H1 (cell line): ENCODE measurements at regions not wholly inside any gene's neighbourhood (a gene's known extent, or its start where the extent isn't known, plus 50 kb on each side); places are given as distances from the start of the nearest gene placed in this dataset.

ENCODE experiments used
- CTCF ChIA-PET: fragments of 300-600 bp; sonication (Branson Sonifier 250); formaldehyde crosslinking; loops from one replicate; lab custom pipeline; 2021; ENCODE audit not compliant: partially characterized antibody; lab: Charles Lee
- POLR2A ChIA-PET: fragments of 300-600 bp; sonication (Branson Sonifier 250); formaldehyde crosslinking; loops from one replicate; lab custom pipeline; 2021; ENCODE audit warnings: inconsistent platforms; ENCODE audit not compliant: partially characterized antibody; lab: Charles Lee
- DNase-seq, 2 experiments: peaks; one replicate each; pipeline versions ENCODE4 v3.0.0 to v3.0.0-alpha.2; 2010 to 2022; ENCODE audit warnings: low spot score in 2 of 2, low read depth in 1 of 2, mixed read lengths in 1 of 2
- FAIRE-seq: peaks from 2 replicates; lab custom pipeline; 2011; peaks lifted over from hg19 to GRCh38; lab: Jason Lieb, UNC
- H2AFZ ChIP-seq: 2 replicates; pipeline ENCODE4 v1.8.1; 2012; ENCODE audit warnings: low read length, inconsistent platforms
- H2AK5ac ChIP-seq: 2 replicates; pipeline ENCODE4 v1.6.1; 2013; ENCODE audit warnings: low read depth, low read length
- H2BK120ac ChIP-seq: replicated peaks from 2 replicates; pipeline ENCODE3; 2013; ENCODE audit warnings: low read depth, low read length, inconsistent platforms
- H2BK12ac ChIP-seq: 2 replicates; pipeline ENCODE4 v1.6.1; 2013; ENCODE audit warnings: low read depth, low read length
- H2BK15ac ChIP-seq: 2 replicates; pipeline ENCODE4 v1.6.1; 2013; ENCODE audit warnings: low read length
- H2BK20ac ChIP-seq: 2 replicates; pipeline ENCODE4 v1.6.1; 2013; ENCODE audit warnings: low read length
- H2BK5ac ChIP-seq: 2 replicates; pipeline ENCODE4 v1.6.1; 2013; ENCODE audit warnings: low read depth, low read length
- H3K14ac ChIP-seq: 2 replicates; pipeline ENCODE4 v1.6.1; 2013; ENCODE audit warnings: inconsistent platforms; ENCODE audit not compliant: insufficient read length
- H3K18ac ChIP-seq: 2 replicates; pipeline ENCODE4 v1.6.1; 2013; ENCODE audit warnings: low read length; ENCODE audit errors: extremely low read depth
- H3K23ac ChIP-seq: 2 replicates; pipeline ENCODE4 v1.6.1; 2013; ENCODE audit warnings: inconsistent platforms; ENCODE audit not compliant: insufficient read length
- H3K23me2 ChIP-seq: 2 replicates; pipeline ENCODE4 v1.6.1; 2013; ENCODE audit warnings: low read depth, low read length
- H3K27ac ChIP-seq: 2 replicates; pipeline ENCODE4 v1.6.1; 2011; ENCODE audit warnings: low read depth, low read length, inconsistent platforms
- H3K27me3 ChIP-seq, 4 experiments: replicated peaks in 1 of 4; 1 replicate in 1 of 4; 2 replicates in 3 of 4; pipeline versions ENCODE4 v1.6.1 to v1.8.1; 2011 to 2013; ENCODE audit warnings: low read length in 3 of 4, mild to moderate bottlenecking in 3 of 4, inconsistent platforms in 2 of 4, mixed read lengths in 2 of 4, moderate library complexity in 1 of 4; ENCODE audit not compliant: control insufficient read depth in 3 of 4, insufficient read depth in 3 of 4; ENCODE audit errors: extremely low read depth in 1 of 4
- H3K36me3 ChIP-seq, 4 experiments: 2 replicates each; pipeline versions ENCODE4 v1.6.1 to v1.8.1; 2011 to 2013; ENCODE audit warnings: mild to moderate bottlenecking in 4 of 4, low read length in 3 of 4, moderate library complexity in 2 of 4, control low read depth in 1 of 4, inconsistent platforms in 1 of 4; ENCODE audit not compliant: insufficient read depth in 4 of 4, control insufficient read depth in 2 of 4
- H3K4ac ChIP-seq: replicated peaks from 2 replicates; pipeline ENCODE3; 2013; ENCODE audit warnings: low read length, low read depth, mixed read lengths, inconsistent platforms; ENCODE audit not compliant: insufficient read length
- H3K4me1 ChIP-seq, 4 experiments: replicated peaks in 1 of 4; 1 replicate in 1 of 4; 2 replicates in 3 of 4; pipeline versions ENCODE4 v1.6.1 to v1.8.1; 2011 to 2013; ENCODE audit warnings: low read length in 3 of 4, inconsistent platforms in 2 of 4, mixed read lengths in 1 of 4; ENCODE audit not compliant: insufficient read depth in 4 of 4, control insufficient read depth in 3 of 4
- H3K4me2 ChIP-seq, 2 experiments: 2 replicates each; pipeline versions ENCODE4 v1.6.1 to v1.8.1; 2011 to 2013; ENCODE audit warnings: low read depth in 2 of 2, low read length in 2 of 2, control low read depth in 1 of 2, inconsistent platforms in 1 of 2, mild to moderate bottlenecking in 1 of 2; ENCODE audit not compliant: insufficient read depth in 1 of 2
- H3K4me3 ChIP-seq, 4 experiments: fragments of 200-600, 300-600 bp in 1 of 4; sonication (generic), shearing (Covaris generic), sonication (Bioruptor Twin) in 1 of 4; 2 replicates each; pipeline versions ENCODE4 v1.5.1 to v1.8.1; 2011 to 2016; ENCODE audit warnings: low read length in 4 of 4, low read depth in 3 of 4, control low read depth in 2 of 4, inconsistent platforms in 2 of 4, mild to moderate bottlenecking in 2 of 4, mixed read lengths in 1 of 4, moderate library complexity in 1 of 4; ENCODE audit not compliant: insufficient read depth in 2 of 4; ENCODE audit errors: extremely low read depth in 1 of 4
- H3K56ac ChIP-seq: replicated peaks from 2 replicates; pipeline ENCODE3; 2013; ENCODE audit warnings: low read depth, mild to moderate bottlenecking, mixed read lengths, low read length, inconsistent platforms; ENCODE audit not compliant: insufficient read length
- H3K79me1 ChIP-seq: 2 replicates; pipeline ENCODE4 v1.6.1; 2013; ENCODE audit warnings: low read depth, low read length, control low read depth
- H3K79me2 ChIP-seq, 2 experiments: 2 replicates each; pipeline versions ENCODE4 v1.6.1 to v1.8.1; 2012 to 2013; ENCODE audit warnings: low read length in 2 of 2, mild to moderate bottlenecking in 2 of 2, inconsistent platforms in 1 of 2; ENCODE audit not compliant: insufficient read depth in 2 of 2, control insufficient read depth in 1 of 2
- H3K9ac ChIP-seq, 4 experiments: replicated peaks in 1 of 4; 1 replicate in 1 of 4; 2 replicates in 3 of 4; pipeline versions ENCODE4 v1.6.1 to v1.8.1; 2011 to 2013; ENCODE audit warnings: low read depth in 3 of 4, low read length in 3 of 4, control low read depth in 2 of 4, mild to moderate bottlenecking in 2 of 4, moderate library complexity in 2 of 4, inconsistent platforms in 1 of 4; ENCODE audit errors: extremely low read depth in 1 of 4
- H3K9me3 ChIP-seq, 2 experiments: 2 replicates each; pipeline versions ENCODE4 v1.6.1 to v1.8.1; 2012 to 2013; ENCODE audit warnings: mild to moderate bottlenecking in 2 of 2, moderate library complexity in 2 of 2, control low read depth in 1 of 2, inconsistent platforms in 1 of 2, low read depth in 1 of 2, low read length in 1 of 2, mixed read lengths in 1 of 2; ENCODE audit not compliant: insufficient read depth in 2 of 2
- H4K20me1 ChIP-seq, 2 experiments: replicated peaks in 1 of 2; 2 replicates each; pipeline versions ENCODE3 to v1.8.1; 2011 to 2013; ENCODE audit warnings: inconsistent platforms in 2 of 2, low read length in 2 of 2, mild to moderate bottlenecking in 1 of 2; ENCODE audit not compliant: insufficient read depth in 2 of 2, control insufficient read depth in 1 of 2
- H4K5ac ChIP-seq: 2 replicates; pipeline ENCODE4 v1.6.1; 2013; ENCODE audit warnings: low read length, low read depth, mixed read lengths, inconsistent platforms; ENCODE audit not compliant: insufficient read length
- H4K8ac ChIP-seq: 2 replicates; pipeline ENCODE4 v1.8.0; 2013; ENCODE audit warnings: mild to moderate bottlenecking, moderate library complexity, low read length, inconsistent platforms; ENCODE audit not compliant: insufficient read depth; ENCODE audit errors: extremely low read depth
- H4K91ac ChIP-seq: replicated peaks from 2 replicates; pipeline ENCODE3; 2013; ENCODE audit warnings: low read length, mixed read lengths, inconsistent platforms; ENCODE audit not compliant: insufficient read length
- CBX5 ChIP-seq: fragments of 300-800, 300-1000 bp; sonication (generic); IDR thresholded peaks from 2 replicates; pipeline ENCODE4 v1.7.1; 2016; ENCODE audit warnings: antibody characterized with exemption, low read length, low read depth
- CEBPB ChIP-seq: IDR thresholded peaks from 2 replicates; pipeline ENCODE4 v1.6.1; 2012; ENCODE audit warnings: low read depth, low read length
- HDAC2 ChIP-seq, 2 experiments: fragments of 300-600 bp in 1 of 2; sonication (generic) in 1 of 2; IDR thresholded peaks; 2 replicates each; pipeline ENCODE4 v1.6.1; 2011 to 2012; ENCODE audit warnings: low read depth in 2 of 2, low read length in 2 of 2, mild to moderate bottlenecking in 2 of 2, moderate library complexity in 2 of 2, borderline replicate concordance in 1 of 2, inconsistent platforms in 1 of 2
- NANOG ChIP-seq: IDR thresholded peaks from 2 replicates; pipeline ENCODE4 v1.6.1; 2011; ENCODE audit warnings: low read length, low read depth, mild to moderate bottlenecking, inconsistent platforms; ENCODE audit not compliant: insufficient read depth, poor library complexity, severe bottlenecking
- RXRA ChIP-seq: IDR thresholded peaks from 2 replicates; pipeline ENCODE4 v1.6.1; 2011; ENCODE audit warnings: low read depth, mild to moderate bottlenecking, low read length, moderate library complexity; ENCODE audit not compliant: insufficient read depth
- SIX5 ChIP-seq: IDR thresholded peaks from 2 replicates; pipeline ENCODE4 v1.6.1; 2011; ENCODE audit warnings: mild to moderate bottlenecking, low read depth, low read length
- SUZ12 ChIP-seq: fragments of 200-600 bp; sonication (generic); IDR thresholded peaks from 2 replicates; pipeline ENCODE4 v1.6.1; 2012; ENCODE audit warnings: mild to moderate bottlenecking, inconsistent platforms, low read length, moderate library complexity, mixed read lengths
- USF2 ChIP-seq: IDR thresholded peaks from 2 replicates; pipeline ENCODE4 v1.6.1; 2011; ENCODE audit warnings: low read length, improper control_type of control experiment
- WGBS, 2 experiments: shearing (Covaris generic) in 1 of 2; methylation state at CpG; one replicate each; pipeline versions ENCODE4 v1.1.6 to v1.1.7; 2013 to 2015; ENCODE audit warnings: low lambda C conversion rate in 2 of 2, mixed read lengths in 2 of 2, inconsistent platforms in 1 of 2, low coverage in 1 of 2, missing lambda C conversion rate in 1 of 2; ENCODE audit not compliant: insufficient replicate concordance in 2 of 2, insufficient coverage in 1 of 2, insufficient read length in 1 of 2; ENCODE audit errors: extremely low coverage in 1 of 2, missing lambda C conversion rate in 1 of 2; 5-methylcytosine and 5-hydroxymethylcytosine counted together

- H3K9me3 ChIP-seq = peaks cover 6% of the 10 kb centered on the region in 2 experiments; a peak in 2 of 4 replicates
- H3K23me2 ChIP-seq = no peaks in the 10 kb centered on the region
- no peaks in the 10 kb centered on the region; a peak in 1 of 7 replicates for H3K27me3 ChIP-seq
- H3K14ac ChIP-seq = no peak overlapping the region
- H3K79me1 ChIP-seq = no peaks in the 10 kb centered on the region
- no peak overlapping the region for H4K5ac ChIP-seq
- H2AK5ac ChIP-seq = 0 out of 2 replicates have a peak overlapping the region, but pooled peaks have one; percentile 18
- no peak for TF ChIP-seq RXRA
- no peak for TF ChIP-seq CEBPB
- TF ChIP-seq SUZ12 = no peak
- no peak for TF ChIP-seq HDAC2 (IDR thresholded peaks at IDR 0.05; ENCODE audit: borderline replicate concordance in 1 of 2, low read depth in 2 of 2, low read length in 2 of 2)
- TF ChIP-seq NANOG = no peak
- no peak for TF ChIP-seq CBX5
- TF ChIP-seq SIX5 = no peak
- TF ChIP-seq USF2 = no peak
- TF ChIP-seq, all 59 proteins: peak for 0
- Histone ChIP-seq H3K4me1 (peaks cover 0 to 22% (median 18%) of the 10 kb centered on the region in 4 experiments; a peak in 6 of 7 replicates), H3K4me3 (no peak overlapping the region), H3K18ac (no peak overlapping the region), H4K91ac (peak overlapping the region; percentile 63), H2AFZ (0 out of 2 replicates have a peak overlapping the region, but pooled peaks have one; percentile 2), H2BK5ac (peak overlapping the region; percentile 14; the same call in 1 of the 2 replicates), H2BK20ac (peak overlapping the region; percentile 91; the same call in 1 of the 2 replicates), H4K20me1 (no peaks in the 10 kb centered on the region), H2BK120ac (peak overlapping the region; percentile 91), H4K8ac (no peak overlapping the region), H3K27ac (no peak overlapping the region), H2BK15ac (no peak overlapping the region), H3K4me2 (no peak overlapping the region), H3K36me3 (peaks cover 0 to 6% (median 0%) of the 10 kb centered on the region in 4 experiments; a peak in 2 of 8 replicates), H3K56ac (no peak overlapping the region), H2BK12ac (no peak overlapping the region), H3K23ac (no peak overlapping the region), H3K9ac (no peak overlapping the region), H3K4ac (peak overlapping the region; percentile 46), H3K79me2 (no peaks in the 10 kb centered on the region)
- POLR2A ChIA-PET = no interaction called here
- DNase-seq (no peak), FAIRE-seq (no peak)
- 79% methylated on average over 4 of the region's 4 CpGs; no CpG with 5 or more reads in 1 of the 2 experiments for WGBS, 2 experiments
- CTCF ChIA-PET = interaction anchor here (1.4 kb wide), 1 partner anchor 9 kb away, joined by 3 read pairs; no protein-coding TSS in a partner anchor
Observed at GRCh38 chr18:27558388-27559155, 373.5 kb upstream of the CHST9 start.
